Amniotic epithelial cell (primary cell): ENCODE measurements at regions not wholly inside any gene's neighbourhood (a gene's known extent, or its start where the extent isn't known, plus 50 kb on each side); places are given as distances from the start of the nearest gene placed in this dataset.

ENCODE experiments used
- DNase-seq: peaks from one replicate; pipeline ENCODE4 v3.0.0-alpha.2; 2010; ENCODE audit warnings: low read depth

GRCh38 chr6:169165561-169166300 is 87.9 kb downstream of the THBS2 start:
- peak; percentile 31 for DNase-seq

- DNase-seq, result no peak
Measured at GRCh38 chr6:169164986-169165385, 88.7 kb downstream of the THBS2 start.

GRCh38 chr6:169164451-169164850 is 89.2 kb downstream of the THBS2 start:
- DNase-seq, result no peak

GRCh38 chr6:169163411-169163901 is 90.2 kb downstream of the THBS2 start:
- peak; percentile 45 for DNase-seq

GRCh38 chr6:169162752-169163407 is 90.8 kb downstream of the THBS2 start:
- peak; percentile 93 for DNase-seq

GRCh38 chr6:169162249-169162648 is 91.4 kb downstream of the THBS2 start:
- DNase-seq, result no peak

GRCh38 chr6:169161572-169162167 is 92.0 kb downstream of the THBS2 start:
- DNase-seq, result no peak

GRCh38 chr6:169160855-169161560 is 92.6 kb downstream of the THBS2 start:
- DNase-seq, result no peak

GRCh38 chr6:169160091-169160854 is 93.4 kb downstream of the THBS2 start:
- DNase-seq, result no peak

GRCh38 chr6:169159331-169159730 is 94.3 kb downstream of the THBS2 start:
- no peak for DNase-seq

- no peak for DNase-seq
Measured at GRCh38 chr6:169158691-169159090, 95.0 kb downstream of the THBS2 start.

GRCh38 chr6:169158174-169158573 is 95.5 kb downstream of the THBS2 start:
- no peak for DNase-seq

GRCh38 chr6:169157197-169158148 is 96.2 kb downstream of the THBS2 start:
- DNase-seq, result no peak

GRCh38 chr6:169156793-169157147 is 96.9 kb downstream of the THBS2 start:
- no peak for DNase-seq

GRCh38 chr6:169156108-169156792 is 97.4 kb downstream of the THBS2 start:
- DNase-seq, result peak; percentile 90

GRCh38 chr6:169155481-169155880 is 98.2 kb downstream of the THBS2 start:
- DNase-seq, result no peak

- DNase-seq, result no peak
Measured at GRCh38 chr6:169153401-169153800, 100.2 kb downstream of the THBS2 start.

GRCh38 chr6:169146521-169146920 is 107.1 kb downstream of the THBS2 start:
- peak; percentile 23 for DNase-seq

GRCh38 chr6:169145991-169146501 is 107.6 kb downstream of the THBS2 start:
- peak; percentile 37 for DNase-seq

GRCh38 chr6:169145496-169145895 is 108.2 kb downstream of the THBS2 start:
- DNase-seq, result peak; percentile 70
